HG03097 (cell line): ENCODE measurements at regions not wholly inside any gene's neighbourhood (a gene's known extent, or its start where the extent isn't known, plus 50 kb on each side); places are given as distances from the start of the nearest gene placed in this dataset.

Experiments used
- ATAC-seq: cut with Tn5 transposase; IDR thresholded peaks from one replicate; pipeline ENCODE4 v1.9.1; 2021; ENCODE audit not compliant: unreplicated experiment, low FRiP score

GRCh38 chr12:124419292-124420040 is 124.6 kb downstream of the RFLNA start:
- ATAC-seq: no peak

DNA sequence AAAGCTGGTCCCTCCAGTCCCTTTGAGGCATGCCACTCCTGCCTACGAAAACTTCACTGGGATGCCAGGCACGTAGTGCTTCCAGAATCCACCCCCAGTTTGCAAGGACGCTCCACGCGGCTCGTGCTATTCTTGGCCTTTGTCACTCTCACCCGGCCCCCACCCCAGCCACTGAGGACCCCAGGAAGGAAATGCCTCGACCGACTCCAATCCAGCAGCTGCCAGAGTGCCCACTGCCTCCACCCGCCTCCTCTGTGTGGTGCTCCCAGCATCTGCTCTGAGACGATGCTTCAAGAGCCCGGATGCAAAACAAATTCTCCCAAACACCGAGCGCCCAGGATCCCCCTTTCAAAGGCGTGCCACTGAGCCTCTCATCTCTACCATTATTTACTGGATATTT is 123.9 kb downstream of the RFLNA start:
- ATAC-seq: no peak

DNA sequence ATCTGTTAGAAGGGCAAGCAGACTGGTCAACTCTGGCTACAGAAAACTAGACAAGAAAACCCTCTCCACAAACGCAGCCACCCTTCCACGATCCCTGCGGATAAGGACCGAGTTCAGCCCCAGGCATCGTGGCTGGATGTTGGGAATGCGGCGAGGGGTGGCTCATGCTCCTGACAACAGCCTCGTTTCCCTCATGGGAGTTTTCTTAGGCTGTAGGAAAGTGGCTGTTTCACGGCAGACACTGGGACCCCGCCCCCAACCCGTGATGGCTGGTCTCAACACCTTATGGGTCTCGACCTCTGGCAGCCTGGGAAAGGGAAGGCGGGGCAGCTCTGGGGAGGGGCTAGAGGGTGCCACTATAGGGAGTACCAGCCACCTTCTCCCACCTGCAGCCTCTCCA is 123.3 kb downstream of the RFLNA start:
- ATAC-seq: no peak

- no peak for ATAC-seq
These were observed 121.9 kb downstream of the RFLNA start for GRCh38 chr12:124416516-124417395.

GRCh38 chr12:124415064-124415463 is 120.2 kb downstream of the RFLNA start:
- no peak for ATAC-seq

DNA sequence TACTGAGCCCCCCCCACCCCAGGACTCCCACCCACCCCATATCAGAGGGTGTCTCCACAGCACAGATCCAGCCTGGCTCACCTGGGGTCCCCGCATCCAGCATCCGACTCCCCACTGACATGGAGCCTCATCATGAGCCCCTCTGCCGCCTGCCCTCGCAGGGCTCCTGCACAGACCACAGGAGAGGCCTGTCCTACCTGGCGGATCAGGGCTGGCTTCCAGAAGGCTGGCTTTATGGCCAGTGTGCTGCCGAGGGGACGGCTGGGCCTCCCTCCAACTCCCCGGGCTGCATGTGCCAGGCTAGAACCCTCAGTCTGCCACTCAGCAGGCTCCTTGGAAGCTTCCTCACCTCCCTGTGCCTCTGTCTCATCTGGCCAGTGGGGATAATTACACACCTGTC is 119.0 kb downstream of the RFLNA start:
- no peak for ATAC-seq

- no peak for ATAC-seq
These were observed 118.5 kb downstream of the RFLNA start for GRCh38 chr12:124413401-124413800.

- no peak for ATAC-seq
These were observed 117.7 kb downstream of the RFLNA start for GRCh38 chr12:124412646-124413015.

DNA sequence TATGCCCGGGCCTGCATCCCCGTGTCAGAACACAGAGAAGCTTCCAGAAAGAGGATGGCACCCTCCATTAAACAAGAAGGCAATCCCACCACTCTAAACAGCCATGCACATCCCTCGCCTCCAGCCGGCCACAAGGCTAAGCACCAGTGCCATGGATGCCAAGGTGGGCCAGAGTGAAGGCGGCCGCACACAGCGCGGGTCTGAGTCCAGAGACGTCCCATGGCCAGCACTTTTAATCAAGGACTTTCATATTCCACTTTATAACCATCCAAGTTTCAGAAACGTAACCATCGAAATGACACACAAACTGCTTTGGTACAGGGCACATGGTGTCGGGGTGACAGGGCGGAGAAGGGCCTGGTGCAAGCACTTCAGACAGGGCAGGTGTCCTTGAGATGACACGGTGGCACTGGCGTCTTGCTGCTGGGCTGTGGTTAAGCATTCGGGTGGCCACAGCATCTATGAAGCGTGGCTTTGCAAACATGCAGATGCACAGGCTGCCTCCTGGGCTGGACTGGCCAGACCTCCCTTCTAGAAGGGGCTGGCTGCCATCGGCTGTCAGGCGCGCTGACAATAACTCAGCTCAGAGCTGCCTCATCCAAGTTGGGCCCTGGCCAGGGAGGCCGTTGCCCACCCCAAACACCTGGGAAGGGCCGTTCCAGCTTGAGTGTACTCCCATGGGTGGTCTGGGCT is 117.2 kb downstream of the RFLNA start:
- no peak for ATAC-seq

- no peak for ATAC-seq
These were observed 116.5 kb downstream of the RFLNA start for GRCh38 chr12:124411281-124411878.

- ATAC-seq: no peak
These were observed 115.7 kb downstream of the RFLNA start for GRCh38 chr12:124410354-124411175.

- no peak for ATAC-seq
These were observed 114.1 kb downstream of the RFLNA start for GRCh38 chr12:124408822-124409517.

DNA sequence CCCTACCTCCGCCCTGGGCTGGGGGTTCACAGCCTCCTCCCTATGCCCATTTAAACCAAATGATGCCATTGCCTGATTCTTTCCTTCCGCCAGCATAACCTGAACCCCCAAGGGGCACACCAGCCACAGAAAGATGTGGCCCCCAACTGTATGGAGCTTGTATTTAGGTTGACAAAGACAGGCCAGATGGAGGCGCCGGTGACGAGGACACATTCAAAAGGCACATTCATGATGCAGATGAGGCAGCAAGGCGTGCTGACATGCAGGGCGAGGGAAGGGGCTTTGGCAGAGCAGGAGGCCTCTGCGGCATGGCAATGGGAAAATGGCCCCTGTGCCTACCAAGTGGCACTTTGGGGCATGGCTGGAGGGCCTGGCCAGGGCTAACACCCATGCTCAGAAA is 112.2 kb downstream of the RFLNA start:
- ATAC-seq: no peak

DNA sequence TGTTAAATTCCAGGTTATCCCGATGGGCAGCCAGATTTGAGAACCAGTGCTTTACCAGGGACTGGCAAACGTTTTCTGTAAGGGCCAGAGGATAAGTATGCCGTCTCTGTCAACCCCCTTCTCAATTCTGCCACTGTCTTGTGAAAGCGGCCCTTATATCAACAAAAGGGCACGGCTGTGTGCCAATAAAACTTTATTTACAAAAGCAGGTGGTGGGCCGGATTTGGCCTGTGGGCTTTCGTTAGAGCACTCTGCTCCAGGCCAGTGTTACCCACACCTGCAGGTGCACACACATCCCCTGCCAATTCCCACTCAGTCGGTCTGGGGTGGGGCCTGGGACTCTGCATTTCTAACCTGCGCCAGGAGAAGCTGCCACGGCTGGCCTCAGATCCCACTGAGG is 111.2 kb downstream of the RFLNA start:
- ATAC-seq: no peak

DNA sequence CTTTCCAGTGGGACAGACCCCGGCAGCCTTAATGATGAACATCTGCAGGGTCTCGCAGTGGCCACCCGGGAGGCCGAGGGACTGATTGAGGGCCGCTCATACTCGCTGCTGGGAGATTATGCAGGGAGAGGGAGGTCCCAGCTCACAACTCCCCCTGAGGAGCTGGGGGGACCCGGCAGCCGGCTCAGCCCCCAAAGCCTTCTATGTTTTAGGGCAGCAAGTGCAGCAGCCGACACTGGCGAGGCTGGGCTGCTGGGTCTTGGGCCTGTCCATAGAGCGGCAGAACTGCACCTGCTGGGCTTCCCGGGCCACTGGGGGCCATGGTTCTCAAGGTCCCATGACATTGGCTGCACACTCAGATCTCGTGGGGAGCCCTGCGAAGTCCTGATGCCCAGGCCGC is 110.7 kb downstream of the RFLNA start:
- no peak for ATAC-seq

DNA sequence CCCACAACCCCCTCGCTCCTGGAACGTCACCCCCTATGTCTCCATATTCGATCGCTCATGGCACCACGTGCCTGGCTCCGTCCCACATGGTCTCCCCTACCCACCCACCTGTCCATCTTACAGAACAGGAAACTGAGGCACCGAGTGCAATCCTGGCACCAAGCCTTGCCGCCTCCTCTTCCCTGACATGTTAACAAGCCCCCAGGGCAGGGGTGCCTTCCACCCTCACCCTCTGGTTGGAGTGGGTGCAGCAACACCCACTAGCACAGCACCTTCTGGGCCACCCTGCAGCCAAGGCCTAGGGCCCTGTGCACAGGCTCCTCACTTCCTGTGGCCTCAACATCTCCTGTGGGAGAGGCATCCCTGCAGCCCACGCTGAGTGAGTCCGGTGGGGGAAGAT is 110.3 kb downstream of the RFLNA start:
- ATAC-seq: no peak

- ATAC-seq: no peak
These were observed 109.4 kb downstream of the RFLNA start for GRCh38 chr12:124404162-124404784.

DNA sequence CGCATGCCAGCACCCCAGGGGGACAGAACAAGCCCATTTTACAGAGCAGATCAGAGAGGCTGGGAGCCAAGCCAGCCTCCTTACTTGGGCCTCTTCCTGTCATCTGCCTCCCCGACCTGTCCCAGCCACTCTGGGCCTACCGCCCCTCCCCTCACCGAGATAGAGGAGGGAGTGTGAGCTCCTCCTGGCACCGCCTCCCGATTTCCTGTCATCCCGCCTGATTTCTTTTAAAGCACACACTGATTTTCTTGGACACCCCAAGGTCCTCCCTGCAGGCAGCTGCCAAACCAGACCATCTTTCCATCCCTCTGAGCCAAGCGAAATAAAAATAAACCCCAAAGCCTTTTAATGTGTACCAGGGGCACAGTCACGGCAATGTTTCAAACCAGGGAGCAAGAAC is 108.4 kb downstream of the RFLNA start:
- ATAC-seq: no peak
